ENCODE measurements at regions not wholly inside any gene's neighbourhood (a gene's known extent, or its start where the extent isn't known, plus 50 kb on each side); places are given as distances from the start of the nearest gene placed in this dataset.

DNA sequence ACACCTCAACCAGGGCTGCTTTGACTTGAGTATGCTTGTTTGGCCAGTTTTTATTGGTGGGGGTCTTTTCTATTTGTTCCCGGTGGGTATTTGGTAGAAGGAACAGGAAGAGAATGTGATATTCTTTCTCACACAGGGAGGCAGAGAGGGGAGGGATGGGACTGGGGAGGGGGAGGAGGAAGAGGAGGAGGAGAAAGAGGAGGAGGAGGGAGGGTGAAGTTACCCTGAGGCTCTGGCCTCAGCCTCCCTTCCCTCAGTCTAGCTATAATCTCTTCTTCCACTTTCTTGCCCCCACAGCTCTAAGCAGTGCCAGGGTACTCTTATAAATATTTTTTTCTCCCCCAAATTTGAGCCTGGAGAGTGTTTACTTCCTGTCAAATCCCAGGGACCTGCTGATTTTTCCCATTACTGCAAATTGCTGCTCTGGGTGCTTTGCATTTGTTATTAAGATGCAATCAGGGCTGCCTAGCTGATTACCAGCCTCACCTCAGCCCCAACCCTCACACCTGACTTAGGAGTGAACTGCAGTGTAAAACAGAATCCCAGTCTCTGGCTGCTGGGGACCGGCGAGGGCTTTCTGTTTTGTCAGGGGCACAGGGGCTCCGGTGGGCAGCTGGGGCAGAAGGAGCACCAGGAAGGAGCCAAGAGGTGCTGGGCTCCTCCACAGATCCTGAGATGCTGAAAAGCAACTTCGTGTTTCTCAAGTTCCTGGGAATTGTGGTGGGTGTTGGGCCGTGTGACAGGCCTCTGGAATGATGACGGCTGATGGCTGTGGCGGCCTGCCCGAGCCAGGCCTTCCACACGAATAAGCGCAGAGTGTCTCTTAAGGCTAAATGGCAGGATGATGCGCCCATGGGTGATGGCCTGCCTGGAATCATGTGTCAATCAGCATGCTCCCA is 141.4 kb downstream of the CD83 start:
- Histone ChIP-seq H3K9ac (ENCODE audit: low read length) (no peak overlapping the region), H3K4ac (ENCODE audit: low read depth in 1 of 2, low read length in 2 of 2) (no peak overlapping the region), H3K36me3 (ENCODE audit: control insufficient read depth in 1 of 2, insufficient read depth in 2 of 2, low read depth in 1 of 2, low read length in 2 of 2) (no peaks in the 10 kb centered on the region), H4K91ac (ENCODE audit: low read length) (no peak overlapping the region), H2BK120ac (ENCODE audit: low read depth, low read length) (no peak overlapping the region), H2BK5ac (ENCODE audit: low read depth, low read length, poor library complexity, severe bottlenecking) (no peak overlapping the region), H3K27me3 (ENCODE audit: control insufficient read depth in 1 of 2, insufficient read depth in 1 of 2, low read length in 2 of 2) (peaks cover 4 to 5% of the 10 kb centered on the region in 2 experiments), H4K8ac (ENCODE audit: low read length) (no peak overlapping the region), H3K79me1 (replicated peaks; ENCODE audit: low read length, poor library complexity, severe bottlenecking) (no peaks in the 10 kb centered on the region), H2AK5ac (ENCODE audit: low read length, severe bottlenecking) (no peak overlapping the region), H3K27ac (ENCODE audit: low read length, poor library complexity, severe bottlenecking) (no peak overlapping the region), H2BK15ac (ENCODE audit: low read depth, poor library complexity, severe bottlenecking) (no peak overlapping the region), H3K4me2 (ENCODE audit: low read length, poor library complexity, severe bottlenecking) (no peak overlapping the region), H3K4me3 (ENCODE audit: insufficient read depth in 1 of 2, low read depth in 1 of 2, low read length in 2 of 2) (no peak overlapping the region), H3K18ac (ENCODE audit: low read depth in 1 of 2, low read length in 2 of 2) (no peak overlapping the region), H2AFZ (ENCODE audit: low read depth, low read length) (no peak overlapping the region), H2BK12ac (ENCODE audit: low read length in 2 of 2) (no peak overlapping the region), H3K9me3 (ENCODE audit: control insufficient read depth, low read length) (peaks cover 16% of the 10 kb centered on the region), H3K4me1 (ENCODE audit: control insufficient read depth, insufficient read depth, low read depth, low read length) (no peaks in the 10 kb centered on the region), H3K14ac (ENCODE audit: low read length in 2 of 2) (no peak overlapping the region), H3K23ac (ENCODE audit: low read length in 2 of 2) (no peak overlapping the region)
- WGBS = 75% methylated on average over 12 of the region's 12 CpGs
- DNase-seq = no peak

DNA sequence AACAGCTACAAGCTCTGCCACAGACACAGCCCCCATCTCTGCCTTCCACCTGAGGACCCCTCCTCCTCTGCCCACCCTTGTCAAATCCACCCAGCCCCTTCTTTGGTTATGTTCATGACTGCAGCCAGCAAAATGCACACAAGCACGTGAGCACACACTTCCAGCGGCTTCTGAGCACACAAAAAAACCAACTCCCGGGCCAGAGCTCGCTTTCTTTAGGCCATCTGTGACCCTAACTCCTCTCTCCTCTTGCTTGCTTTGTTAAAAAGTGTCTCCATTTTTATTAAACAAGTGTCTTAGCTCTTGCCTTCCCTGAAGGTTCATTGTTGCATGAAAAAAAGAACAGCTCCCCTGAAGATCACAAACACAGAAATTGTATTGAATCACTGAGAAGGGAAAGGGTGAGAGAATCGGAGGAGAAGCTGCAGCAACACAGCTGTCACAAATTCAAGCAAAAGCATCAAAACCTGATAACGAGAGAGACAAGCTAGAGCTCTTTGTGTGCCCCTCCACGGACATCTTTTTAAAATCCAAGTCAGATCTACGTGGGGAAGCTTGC is 142.1 kb downstream of the CD83 start:
- Histone ChIP-seq H4K91ac (ENCODE audit: low read length) (no peak overlapping the region), H3K14ac (ENCODE audit: low read length in 2 of 2) (no peak overlapping the region), H2BK15ac (ENCODE audit: low read depth, poor library complexity, severe bottlenecking) (no peak overlapping the region), H3K27ac (ENCODE audit: low read length, poor library complexity, severe bottlenecking) (no peak overlapping the region), H3K4me2 (ENCODE audit: low read length, poor library complexity, severe bottlenecking) (no peak overlapping the region), H3K27me3 (ENCODE audit: control insufficient read depth in 1 of 2, insufficient read depth in 1 of 2, low read length in 2 of 2) (peaks cover 4 to 5% of the 10 kb centered on the region in 2 experiments), H2BK120ac (ENCODE audit: low read depth, low read length) (no peak overlapping the region), H3K18ac (ENCODE audit: low read depth in 1 of 2, low read length in 2 of 2) (no peak overlapping the region), H3K9me3 (ENCODE audit: control insufficient read depth, low read length) (peaks cover 22% of the 10 kb centered on the region), H2BK12ac (ENCODE audit: low read length in 2 of 2) (no peak overlapping the region), H3K9ac (ENCODE audit: low read length) (no peak overlapping the region), H2AK5ac (ENCODE audit: low read length, severe bottlenecking) (no peak overlapping the region), H2AFZ (ENCODE audit: low read depth, low read length) (no peak overlapping the region), H3K36me3 (ENCODE audit: control insufficient read depth in 1 of 2, insufficient read depth in 2 of 2, low read depth in 1 of 2, low read length in 2 of 2) (no peaks in the 10 kb centered on the region), H3K4ac (ENCODE audit: low read depth in 1 of 2, low read length in 2 of 2) (no peak overlapping the region), H3K79me1 (replicated peaks; ENCODE audit: low read length, poor library complexity, severe bottlenecking) (no peaks in the 10 kb centered on the region), H3K4me1 (ENCODE audit: control insufficient read depth, insufficient read depth, low read depth, low read length) (no peaks in the 10 kb centered on the region), H3K23ac (ENCODE audit: low read length in 2 of 2) (no peak overlapping the region), H2BK5ac (ENCODE audit: low read depth, low read length, poor library complexity, severe bottlenecking) (no peak overlapping the region), H3K4me3 (ENCODE audit: insufficient read depth in 1 of 2, low read depth in 1 of 2, low read length in 2 of 2) (no peak overlapping the region), H4K8ac (ENCODE audit: low read length) (no peak overlapping the region)
- 74% methylated on average over 8 of the region's 8 CpGs for WGBS
- no peak for DNase-seq

GRCh38 chr6:14260839-14261238 is 143.3 kb downstream of the CD83 start:
- Histone ChIP-seq H2BK12ac (ENCODE audit: low read length in 2 of 2) (no peak overlapping the region), H3K4me3 (ENCODE audit: insufficient read depth in 1 of 2, low read depth in 1 of 2, low read length in 2 of 2) (no peak overlapping the region), H3K23ac (ENCODE audit: low read length in 2 of 2) (no peak overlapping the region), H3K27me3 (ENCODE audit: control insufficient read depth in 1 of 2, insufficient read depth in 1 of 2, low read length in 2 of 2) (peaks cover 4 to 6% of the 10 kb centered on the region in 2 experiments), H3K9ac (ENCODE audit: low read length) (no peak overlapping the region), H2BK15ac (ENCODE audit: low read depth, poor library complexity, severe bottlenecking) (no peak overlapping the region), H3K4me1 (ENCODE audit: control insufficient read depth, insufficient read depth, low read depth, low read length) (no peaks in the 10 kb centered on the region), H3K9me3 (ENCODE audit: control insufficient read depth, low read length) (peaks cover 25% of the 10 kb centered on the region), H2BK120ac (ENCODE audit: low read depth, low read length) (no peak overlapping the region), H2AK5ac (ENCODE audit: low read length, severe bottlenecking) (no peak overlapping the region), H3K18ac (ENCODE audit: low read depth in 1 of 2, low read length in 2 of 2) (no peak overlapping the region), H3K4me2 (ENCODE audit: low read length, poor library complexity, severe bottlenecking) (no peak overlapping the region), H3K4ac (ENCODE audit: low read depth in 1 of 2, low read length in 2 of 2) (no peak overlapping the region), H3K36me3 (ENCODE audit: control insufficient read depth in 1 of 2, insufficient read depth in 2 of 2, low read depth in 1 of 2, low read length in 2 of 2) (no peaks in the 10 kb centered on the region), H3K27ac (ENCODE audit: low read length, poor library complexity, severe bottlenecking) (no peak overlapping the region), H2AFZ (ENCODE audit: low read depth, low read length) (no peak overlapping the region), H4K8ac (ENCODE audit: low read length) (no peak overlapping the region), H4K91ac (ENCODE audit: low read length) (no peak overlapping the region), H2BK5ac (ENCODE audit: low read depth, low read length, poor library complexity, severe bottlenecking) (no peak overlapping the region), H3K14ac (ENCODE audit: low read length in 2 of 2) (no peak overlapping the region), H3K79me1 (replicated peaks; ENCODE audit: low read length, poor library complexity, severe bottlenecking) (no peaks in the 10 kb centered on the region)
- no CpG with 5 or more reads among the region's 1 CpG for WGBS
- DNase-seq = no peak

GRCh38 chr6:14263881-14264424 is 146.4 kb downstream of the CD83 start:
- H3K4ac ChIP-seq (ENCODE audit: low read depth in 1 of 2, low read length in 2 of 2) = no peak overlapping the region
- H2AK5ac ChIP-seq (ENCODE audit: low read length, severe bottlenecking) = no peak overlapping the region
- H3K23ac ChIP-seq (ENCODE audit: low read length in 2 of 2) = no peak overlapping the region
- no peak overlapping the region for H3K4me2 ChIP-seq (ENCODE audit: low read length, poor library complexity, severe bottlenecking)
- no peak overlapping the region for H4K8ac ChIP-seq (ENCODE audit: low read length)
- no peak overlapping the region for H2BK5ac ChIP-seq (ENCODE audit: low read depth, low read length, poor library complexity, severe bottlenecking)
- H3K9ac ChIP-seq (ENCODE audit: low read length) = no peak overlapping the region
- H3K4me3 ChIP-seq (ENCODE audit: insufficient read depth in 1 of 2, low read depth in 1 of 2, low read length in 2 of 2) = no peak overlapping the region
- H3K27ac ChIP-seq (ENCODE audit: low read length, poor library complexity, severe bottlenecking) = no peak overlapping the region
- H3K14ac ChIP-seq (ENCODE audit: low read length in 2 of 2) = no peak overlapping the region
- H3K9me3 ChIP-seq (ENCODE audit: control insufficient read depth, low read length) = peaks cover 25% of the 10 kb centered on the region
- peaks cover 0 to 3% of the 10 kb centered on the region in 2 experiments for H3K27me3 ChIP-seq (ENCODE audit: control insufficient read depth in 1 of 2, insufficient read depth in 1 of 2, low read length in 2 of 2)
- no peak for DNase-seq
- H2BK15ac ChIP-seq (ENCODE audit: low read depth, poor library complexity, severe bottlenecking) = no peak overlapping the region
- no peak overlapping the region for H2BK120ac ChIP-seq (ENCODE audit: low read depth, low read length)
- H3K79me1 ChIP-seq (replicated peaks; ENCODE audit: low read length, poor library complexity, severe bottlenecking) = no peaks in the 10 kb centered on the region
- H3K18ac ChIP-seq (ENCODE audit: low read depth in 1 of 2, low read length in 2 of 2) = no peak overlapping the region
- H3K4me1 ChIP-seq (ENCODE audit: control insufficient read depth, insufficient read depth, low read depth, low read length) = no peaks in the 10 kb centered on the region
- no peak overlapping the region for H4K91ac ChIP-seq (ENCODE audit: low read length)
- no CpG with 5 or more reads among the region's 1 CpG for WGBS
- no peak overlapping the region for H2AFZ ChIP-seq (ENCODE audit: low read depth, low read length)
- no peak overlapping the region for H2BK12ac ChIP-seq (ENCODE audit: low read length in 2 of 2)
- H3K36me3 ChIP-seq (ENCODE audit: control insufficient read depth in 1 of 2, insufficient read depth in 2 of 2, low read depth in 1 of 2, low read length in 2 of 2) = no peaks in the 10 kb centered on the region

Data from mesenchymal stem cell (in vitro differentiated cells and primary cell).